Stimulated activated CD8-positive, alpha-beta memory T cell treated with anti-CD3 and anti-CD28 coated beads, Interleukin-12 subunit alpha, Interleukin-12 subunit beta, amount 100 ng/mL, for 4 hours (primary cell): ENCODE measurements at regions not wholly inside any gene's neighbourhood (a gene's known extent, or its start where the extent isn't known, plus 50 kb on each side); places are given as distances from the start of the nearest gene placed in this dataset.

Source experiments
- DNase-seq: peaks from one replicate; pipeline ENCODE4 v3.0.0-alpha.2; 2020; ENCODE audit warnings: low read depth

DNA sequence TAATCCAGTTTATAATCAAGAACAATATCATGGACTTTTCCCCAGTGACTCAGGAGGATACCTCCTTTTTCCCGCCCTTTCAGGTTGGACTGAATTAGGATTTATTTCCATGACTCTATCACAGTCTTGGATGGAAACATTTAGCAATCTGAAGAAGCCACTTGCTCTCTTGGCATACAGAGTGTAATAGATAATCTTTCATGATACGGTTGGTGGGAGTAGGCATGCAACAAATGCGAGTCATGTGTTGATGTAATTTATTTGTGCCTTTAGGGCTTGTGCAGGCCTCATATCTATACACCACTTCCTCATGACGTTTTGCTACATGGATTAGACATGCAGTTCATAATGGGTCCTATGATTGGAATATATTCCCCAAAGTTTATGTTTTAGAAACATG is 54.2 kb upstream of the MCTP2 start:
- no peak for DNase-seq

DNA sequence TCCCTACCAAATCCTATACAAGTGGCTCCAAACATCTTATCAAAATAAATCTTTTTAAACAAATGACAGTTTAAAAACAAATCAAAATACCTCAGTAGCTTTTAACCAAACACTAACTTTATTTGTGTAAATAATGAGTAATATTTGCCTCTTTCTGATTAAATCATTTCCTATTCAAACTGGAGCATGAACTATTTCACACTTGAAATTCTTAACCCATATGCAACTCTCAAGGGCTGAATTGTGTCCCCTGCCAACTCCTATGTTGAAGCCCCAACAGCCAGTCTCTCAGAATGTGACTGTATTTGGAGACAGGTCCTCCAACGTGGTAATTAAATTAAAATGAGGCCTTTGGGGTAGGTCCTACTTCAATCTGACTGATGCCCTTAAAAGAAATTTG is 55.9 kb upstream of the MCTP2 start:
- DNase-seq: no peak

- no peak for DNase-seq
Measured at GRCh38 chr15:94174399-94174802, 57.0 kb upstream of the MCTP2 start.

GRCh38 chr15:94168250-94168649 is 63.1 kb upstream of the MCTP2 start:
- DNase-seq: no peak

DNA sequence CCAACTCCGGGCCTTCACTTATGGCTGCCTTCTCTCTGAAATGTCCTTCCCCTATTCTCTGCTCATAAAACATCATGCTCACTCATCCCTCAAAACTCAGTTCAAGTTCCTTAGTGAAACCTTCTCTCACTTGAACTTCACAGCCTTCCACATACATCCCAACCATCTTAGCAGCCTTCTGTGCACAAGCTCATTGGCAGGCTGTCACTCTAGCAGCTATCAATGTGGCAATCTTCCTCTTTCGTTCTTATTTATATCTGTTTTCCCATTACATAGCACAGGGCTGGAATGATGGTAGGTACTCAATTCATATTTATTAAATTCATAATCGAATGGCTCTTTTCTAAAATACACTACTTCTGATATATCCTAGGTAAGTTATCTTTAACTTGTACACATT is 66.4 kb upstream of the MCTP2 start:
- DNase-seq: no peak

DNA sequence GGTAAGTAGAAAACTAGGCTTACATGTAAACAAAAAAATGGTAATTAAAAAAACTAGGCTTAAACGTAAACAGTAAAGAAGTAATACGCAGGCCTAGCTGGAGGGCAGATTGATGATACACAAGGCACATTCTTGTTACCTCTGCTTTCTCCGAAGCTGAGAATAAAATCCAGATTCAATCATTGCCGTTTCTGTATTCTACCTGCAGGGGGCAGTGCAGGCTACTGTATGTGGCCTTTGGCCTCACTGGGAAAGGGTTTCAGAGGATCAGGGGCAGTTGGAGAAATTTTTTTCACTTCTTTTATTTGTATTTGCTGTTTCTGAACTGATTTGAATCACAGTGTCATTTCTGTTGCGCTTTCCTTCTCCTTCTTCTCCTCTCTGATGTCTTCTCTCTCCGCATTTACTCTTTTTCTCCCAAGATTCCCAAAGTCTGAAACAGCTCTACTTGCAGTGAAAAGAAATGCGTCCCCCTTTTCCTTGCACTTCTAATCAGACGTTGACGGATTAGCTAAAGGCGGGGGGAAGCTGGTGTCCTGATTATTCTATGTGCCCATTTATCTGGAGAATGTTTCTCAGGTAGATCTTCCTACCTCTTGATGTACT is 67.1 kb upstream of the MCTP2 start:
- DNase-seq: peak; percentile 8

DNA sequence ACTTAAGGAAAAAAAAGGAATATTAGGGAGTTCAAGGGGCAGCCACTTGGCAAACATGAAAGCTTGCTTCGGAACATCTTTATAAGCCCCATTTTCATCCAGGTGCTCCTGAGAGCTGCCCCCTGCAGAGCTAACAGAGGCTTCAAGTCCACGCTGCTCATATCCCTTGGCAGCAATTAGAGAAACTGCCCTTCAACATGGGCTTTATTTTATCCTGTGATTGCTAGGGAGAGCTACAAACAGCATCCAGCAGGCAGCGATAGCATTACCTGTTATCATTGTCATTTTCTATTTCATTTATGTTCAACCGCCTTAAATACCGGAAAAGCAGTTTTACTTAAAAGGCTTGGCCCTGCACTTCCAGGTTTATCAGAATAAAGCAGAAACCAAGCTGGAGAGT is 68.4 kb upstream of the MCTP2 start:
- no peak for DNase-seq

DNA sequence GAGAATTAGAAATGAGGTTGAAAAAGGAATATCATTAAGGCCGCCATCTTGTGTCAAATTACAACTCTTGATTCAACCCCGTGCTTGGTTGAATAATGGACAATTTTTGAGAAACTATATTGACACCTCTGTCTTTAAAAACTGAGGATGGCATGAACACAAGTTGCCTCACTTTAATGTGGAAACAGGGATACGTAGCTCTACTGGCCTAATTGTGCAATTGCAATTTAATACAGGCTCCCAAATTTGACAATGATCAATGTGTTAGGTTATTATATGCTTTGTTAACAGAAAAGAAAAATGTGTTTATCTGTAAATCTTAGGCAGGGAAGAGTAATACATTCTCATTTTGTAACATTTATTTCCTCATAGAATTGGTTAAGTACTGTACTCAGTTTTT is 77.1 kb upstream of the MCTP2 start:
- DNase-seq: no peak

DNA sequence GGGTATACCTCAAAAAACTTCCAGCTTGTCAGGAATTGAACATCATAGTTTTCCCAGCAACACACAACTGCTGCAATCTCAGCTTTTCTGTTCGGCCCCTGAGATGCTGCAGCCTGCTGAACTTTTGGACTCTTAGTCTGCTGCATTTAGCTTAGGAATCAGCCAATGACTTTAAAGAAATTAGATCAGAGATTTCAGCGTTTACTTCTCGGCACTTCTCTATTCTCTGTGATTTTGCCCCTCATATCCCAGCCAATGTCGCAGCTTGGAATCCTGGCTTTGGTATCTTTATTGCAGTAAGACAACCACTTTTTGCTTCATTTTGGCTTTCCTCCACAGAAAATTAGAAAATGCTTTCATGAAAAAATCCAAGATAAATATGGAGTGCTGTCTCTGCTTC is 86.3 kb upstream of the MCTP2 start:
- DNase-seq: no peak

GRCh38 chr15:94141802-94142201 is 89.6 kb upstream of the MCTP2 start:
- no peak for DNase-seq

DNA sequence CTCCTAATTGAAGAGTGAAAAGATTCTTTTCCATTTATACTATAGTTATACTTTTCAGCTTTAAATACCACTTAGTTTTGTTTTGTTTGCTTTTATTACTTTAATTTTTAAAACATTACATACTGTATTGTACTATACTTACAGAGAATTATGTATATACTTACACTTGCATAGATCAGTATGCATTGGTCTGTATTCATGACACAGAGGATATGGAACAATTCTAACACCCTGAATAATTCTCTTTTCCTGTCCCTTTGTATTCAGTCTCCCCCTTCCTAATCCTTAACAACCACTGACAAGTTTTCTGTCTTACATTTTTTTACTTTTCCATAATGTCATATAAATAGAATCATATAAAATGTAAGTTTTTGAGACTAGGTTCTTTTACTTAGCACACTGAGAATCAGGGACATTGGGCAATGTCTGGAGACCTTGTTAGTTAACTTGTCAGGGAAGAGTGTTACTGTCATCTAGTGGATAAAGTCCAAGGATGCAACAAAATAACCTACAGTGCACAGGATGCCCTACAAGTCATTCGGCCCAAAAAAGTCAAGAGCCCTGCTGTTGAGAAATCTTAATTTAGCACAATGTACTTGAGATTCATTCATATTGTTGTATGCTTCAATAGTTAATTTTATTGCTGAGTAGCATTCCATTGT is 95.7 kb upstream of the MCTP2 start:
- DNase-seq: no peak

- no peak for DNase-seq
Measured at GRCh38 chr15:94131875-94132274, 99.5 kb upstream of the MCTP2 start.

- no peak for DNase-seq
Measured at GRCh38 chr15:94130504-94130903, 100.9 kb upstream of the MCTP2 start.

DNA sequence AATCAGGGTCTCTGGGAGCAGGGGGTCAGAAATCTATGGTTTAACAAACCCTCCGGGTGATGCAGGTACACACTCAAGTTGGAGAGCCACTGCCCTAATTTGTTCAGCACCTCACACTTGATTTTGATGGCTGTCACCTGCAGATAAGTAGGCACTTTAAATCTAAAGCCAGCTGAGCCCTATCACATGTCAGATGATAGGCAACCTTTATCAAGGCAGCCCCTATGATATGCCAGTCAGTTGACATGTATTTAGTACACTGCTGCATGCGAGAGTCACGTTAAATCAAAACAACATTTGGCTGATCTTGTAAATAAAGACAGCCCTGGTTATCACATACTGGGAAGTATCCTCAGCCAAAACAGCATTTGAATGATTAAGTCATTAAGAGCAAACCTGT is 104.4 kb upstream of the MCTP2 start:
- DNase-seq: no peak

DNA sequence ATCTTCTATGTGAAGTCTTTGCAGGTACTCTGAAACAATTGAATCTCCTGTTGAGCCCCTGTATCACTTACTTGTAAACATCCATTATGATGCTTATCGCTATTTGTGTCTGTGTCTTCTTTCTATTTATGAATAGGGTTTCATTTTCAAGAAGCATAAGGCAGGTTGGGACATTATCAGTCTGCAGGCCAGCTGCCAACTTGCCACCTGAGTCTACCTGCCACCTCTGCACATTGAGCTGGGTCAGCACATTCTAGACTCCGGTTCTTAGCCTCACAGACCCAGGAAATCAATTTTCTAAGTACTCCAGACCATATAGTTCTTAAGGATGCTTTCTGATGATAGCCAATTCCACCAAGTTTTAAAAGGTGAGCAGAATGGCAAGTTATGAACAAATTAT is 105.7 kb upstream of the MCTP2 start:
- DNase-seq: no peak

DNA sequence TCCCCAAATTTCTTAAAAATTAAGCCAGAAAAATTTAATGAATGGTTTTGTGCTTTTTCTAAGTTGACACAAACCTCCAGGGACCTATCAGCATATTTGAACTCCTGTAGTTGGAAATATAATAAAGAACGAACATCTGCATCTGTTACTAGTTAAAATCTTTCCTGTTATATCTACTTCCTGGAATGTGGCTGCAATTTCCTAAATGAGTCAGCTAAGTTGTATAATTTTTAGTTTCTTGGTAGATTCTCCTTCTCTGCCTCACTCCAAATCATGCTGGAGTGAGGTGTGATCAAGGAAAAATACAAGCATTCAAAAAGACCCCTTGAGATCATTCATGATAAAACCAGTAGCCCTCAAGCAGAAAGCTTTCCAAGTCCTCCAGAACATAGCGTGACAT is 106.2 kb upstream of the MCTP2 start:
- no peak for DNase-seq

GRCh38 chr15:94122516-94122915 is 108.8 kb upstream of the MCTP2 start:
- no peak for DNase-seq

DNA sequence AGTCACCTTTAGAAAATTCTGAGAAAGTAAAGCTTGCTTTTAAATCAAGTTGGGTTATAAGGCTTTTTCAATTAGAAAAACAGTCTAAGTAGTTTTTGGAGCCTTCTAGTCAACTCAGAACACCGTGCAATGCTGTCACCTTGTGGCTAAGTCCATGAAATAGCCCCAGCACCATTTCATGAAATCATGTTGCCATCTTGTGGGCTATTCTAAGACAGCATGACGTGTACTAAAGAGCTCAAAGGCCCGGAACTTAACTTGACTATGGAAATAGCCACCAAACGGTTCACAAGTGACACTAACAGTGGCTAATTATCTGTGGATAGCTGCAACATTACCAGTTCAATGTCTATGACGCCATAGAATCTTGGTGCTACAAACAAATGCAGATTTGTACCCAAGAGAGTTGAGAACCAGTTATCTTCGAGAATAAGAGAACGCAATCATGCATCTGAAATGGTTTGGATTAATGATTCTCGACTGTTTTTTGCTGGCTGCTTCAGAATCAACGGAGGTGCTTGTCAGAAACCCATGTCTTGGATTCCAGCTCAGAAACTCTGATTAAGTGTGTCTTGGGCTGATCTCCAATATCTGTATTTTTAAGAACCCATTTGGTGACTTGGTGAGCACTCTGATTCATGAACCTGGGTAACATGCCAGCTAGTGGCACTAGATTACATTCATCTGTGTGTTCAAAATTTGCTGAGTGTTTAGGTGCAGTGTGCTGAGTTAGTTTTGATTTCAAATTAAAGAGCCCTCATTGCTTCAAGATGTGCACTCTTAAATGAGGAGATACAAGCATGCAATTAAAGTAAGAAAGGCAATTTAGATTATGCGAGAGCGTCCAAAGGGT is 111.2 kb upstream of the MCTP2 start:
- peak; percentile 2 for DNase-seq

GRCh38 chr15:94119298-94119811 is 112.0 kb upstream of the MCTP2 start:
- DNase-seq: no peak

DNA sequence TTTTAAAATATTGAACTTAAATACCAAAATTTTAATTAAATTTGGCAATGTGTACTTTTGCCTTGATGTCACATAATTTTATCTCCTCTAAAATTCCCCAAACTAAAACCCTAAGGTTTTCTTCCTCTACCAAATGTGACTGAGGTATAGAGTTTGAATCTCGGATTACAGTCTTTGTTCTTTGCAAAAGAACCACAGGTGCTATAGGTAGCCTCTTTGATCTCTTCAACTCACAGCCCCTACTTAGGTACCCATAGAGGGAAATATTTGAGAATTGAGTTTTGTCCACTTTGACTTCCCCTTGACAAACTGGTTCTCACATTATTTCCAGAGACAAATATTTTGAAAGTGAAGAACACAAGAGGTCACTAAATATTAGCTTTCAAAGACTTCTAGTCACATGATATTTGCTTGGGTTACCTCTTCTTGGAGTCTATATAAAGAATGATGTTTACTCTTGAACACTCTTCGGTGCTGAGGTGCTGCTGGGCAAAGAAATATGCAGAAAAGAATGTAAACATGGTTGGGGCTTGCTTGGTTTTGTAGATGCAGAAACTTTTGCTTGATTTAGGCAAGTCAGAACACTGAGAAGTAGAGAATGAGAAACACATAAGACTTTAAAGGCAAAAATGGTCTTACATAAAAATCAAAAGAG is 120.8 kb upstream of the MCTP2 start:
- DNase-seq: no peak

- DNase-seq: no peak
Measured at GRCh38 chr15:94107652-94108051, 123.7 kb upstream of the MCTP2 start.

DNA sequence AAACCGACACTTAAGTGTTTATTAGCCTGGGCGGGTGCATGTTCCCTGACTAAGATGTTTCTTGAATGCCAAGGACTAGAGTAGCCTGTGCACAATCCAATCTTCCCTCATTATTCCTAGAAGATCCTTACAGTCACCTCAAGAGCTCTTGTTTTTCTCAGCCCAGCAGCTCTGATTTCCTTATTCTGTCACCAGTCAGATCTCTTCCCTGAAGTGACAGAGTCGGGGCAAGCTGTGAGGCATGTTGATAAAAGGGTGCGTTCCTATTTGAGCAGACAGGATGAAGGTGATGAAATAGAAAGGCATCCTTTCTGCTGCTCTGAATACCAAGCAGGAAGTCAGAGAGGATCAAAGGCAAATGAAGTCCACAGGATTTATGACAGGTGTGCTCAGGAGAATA is 125.6 kb upstream of the MCTP2 start:
- no peak for DNase-seq

DNA sequence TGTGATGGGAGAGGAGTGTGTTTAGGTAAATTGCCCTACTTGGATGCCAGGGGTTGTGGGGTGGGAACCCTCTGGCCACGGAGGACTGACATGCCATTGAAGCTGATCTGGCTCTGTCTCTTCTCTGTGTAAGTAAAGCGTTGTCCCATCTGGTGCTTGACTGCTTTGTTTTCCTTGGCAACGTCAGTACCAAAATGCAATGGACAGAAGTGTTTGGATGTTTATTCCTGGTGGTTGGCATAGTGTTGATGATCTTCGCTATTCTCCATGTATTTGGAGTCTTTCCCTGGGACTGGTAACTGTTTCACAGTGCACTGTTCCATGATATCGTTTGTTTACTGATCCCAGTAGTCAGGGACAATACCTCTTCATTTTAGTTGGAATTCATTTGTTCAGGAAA is 130.5 kb upstream of the MCTP2 start:
- DNase-seq: no peak
